HG02588 (cell line): ENCODE measurements at regions not wholly inside any gene's neighbourhood (a gene's known extent, or its start where the extent isn't known, plus 50 kb on each side); places are given as distances from the start of the nearest gene placed in this dataset.
"Not testable (repeated sequence)": the region's sequence is repeated elsewhere in the genome, so short reads cannot be mapped to it uniquely, and the experiment has no call there.

ENCODE experiments used
- ATAC-seq: cut with Tn5 transposase; IDR thresholded peaks from one replicate; pipeline ENCODE4 v1.9.1; 2021; ENCODE audit warnings: mild to moderate bottlenecking, moderate library complexity; ENCODE audit not compliant: unreplicated experiment

GRCh38 chrX:65888150-65888549 lies 151.7 kb downstream of the VSIG4 start:
- ATAC-seq, result not testable (repeated sequence)

DNA sequence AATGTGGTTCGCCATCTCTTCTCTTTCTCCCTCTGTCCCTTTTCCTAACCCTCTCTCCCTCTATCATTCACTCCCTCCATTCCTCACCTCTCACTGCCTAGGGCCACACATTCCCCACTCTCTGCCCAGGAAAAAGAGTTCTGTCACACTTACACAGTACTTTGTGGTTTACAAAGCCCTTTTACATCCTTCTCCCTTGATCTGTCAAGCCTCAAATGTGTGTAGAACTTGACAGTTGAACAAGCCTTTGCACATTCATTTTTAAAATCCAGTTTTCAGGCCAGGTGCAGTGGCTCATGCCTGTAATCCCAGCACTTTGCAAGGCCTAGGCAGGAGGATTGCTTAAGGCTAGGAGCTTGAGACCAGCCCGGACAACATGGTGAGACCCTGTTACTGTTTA lies 156.3 kb downstream of the VSIG4 start:
- no peak for ATAC-seq

- no peak for ATAC-seq
Observed at GRCh38 chrX:65879977-65880799, 159.7 kb downstream of the VSIG4 start.

DNA sequence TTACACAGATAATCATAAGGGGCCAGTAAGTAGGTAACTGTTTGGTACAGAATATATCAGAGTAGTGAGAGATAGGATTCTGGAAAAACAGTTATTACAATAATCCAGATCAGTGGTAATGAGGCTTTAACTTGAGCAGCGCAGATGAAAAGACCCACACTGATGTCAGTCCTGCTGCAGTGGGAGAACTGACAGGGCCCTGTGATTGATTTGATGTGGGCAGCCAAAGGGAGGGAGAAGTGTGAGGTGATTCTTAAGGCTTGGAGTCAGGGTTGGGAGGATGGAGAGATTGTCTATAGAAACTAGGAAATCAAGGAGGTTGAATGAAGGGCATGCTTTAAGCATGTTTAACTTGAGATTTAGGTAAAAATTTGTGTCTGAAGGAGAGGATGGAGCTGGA lies 161.4 kb downstream of the VSIG4 start:
- ATAC-seq, result no peak

DNA sequence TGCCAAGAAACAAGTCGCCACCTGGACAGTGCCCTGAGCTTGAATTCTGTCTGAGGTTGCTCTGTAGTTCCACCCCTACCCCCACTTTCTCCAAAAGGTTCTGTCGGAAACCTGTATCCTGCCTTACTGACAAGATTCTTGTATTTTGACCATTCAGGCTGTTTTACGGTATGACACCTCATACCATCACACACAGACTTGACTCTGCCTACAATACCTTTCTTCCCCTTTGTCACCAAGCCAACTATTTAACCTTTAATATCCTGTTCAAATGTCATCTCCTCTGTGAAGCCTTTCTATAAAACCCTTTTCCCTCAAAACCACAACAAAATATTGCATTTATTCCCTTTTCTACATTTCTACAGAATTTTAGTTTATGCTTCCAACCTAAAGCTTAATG lies 161.9 kb downstream of the VSIG4 start:
- ATAC-seq, result no peak

GRCh38 chrX:65875614-65876013 lies 164.3 kb downstream of the VSIG4 start:
- ATAC-seq, result not testable (repeated sequence)

GRCh38 chrX:65874765-65875164 lies 165.1 kb downstream of the VSIG4 start:
- ATAC-seq, result no peak

DNA sequence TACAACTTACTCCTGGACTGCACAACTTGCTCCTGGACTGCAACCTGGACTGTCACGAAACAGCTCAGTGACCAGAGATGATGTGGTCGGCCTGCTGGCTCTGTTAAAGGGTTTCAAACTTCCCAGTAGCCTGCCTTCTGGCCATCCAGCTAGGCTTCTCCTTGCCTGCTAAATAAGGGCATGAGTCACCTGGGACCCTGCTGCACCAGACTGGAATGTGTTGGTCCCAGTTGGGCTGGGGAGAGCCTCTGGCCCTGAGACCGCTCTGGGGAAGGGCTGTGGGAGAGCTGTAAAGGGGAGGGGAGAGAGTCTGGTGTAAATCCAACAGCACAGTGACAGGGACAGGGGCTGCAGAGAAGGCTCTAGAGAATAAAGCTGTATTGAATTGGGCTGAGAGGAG lies 165.8 kb downstream of the VSIG4 start:
- ATAC-seq, result no peak

- no peak for ATAC-seq
Observed at GRCh38 chrX:65873385-65873784, 166.5 kb downstream of the VSIG4 start.

- peak; percentile 74 for ATAC-seq
Observed at GRCh38 chrX:65871671-65872311, 168.1 kb downstream of the VSIG4 start.

DNA sequence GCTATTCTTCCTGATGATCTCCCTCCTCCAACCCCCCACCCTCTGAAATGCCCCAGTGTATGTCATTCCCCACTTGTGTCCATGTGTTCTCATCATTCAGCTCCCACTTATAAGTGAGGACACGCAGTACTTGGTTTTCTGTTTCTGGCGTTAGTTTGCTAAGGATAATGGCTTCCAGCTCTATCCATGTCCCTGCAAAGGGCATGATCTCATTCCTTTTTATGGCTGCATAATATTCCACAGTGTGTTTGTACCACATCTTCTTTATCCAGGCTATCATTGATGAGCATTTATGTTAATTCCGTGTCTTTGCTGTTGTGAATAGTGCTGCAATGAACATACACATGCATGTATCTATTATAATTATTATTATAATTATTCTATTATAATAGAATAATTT lies 169.3 kb downstream of the VSIG4 start:
- not testable (repeated sequence) for ATAC-seq

DNA sequence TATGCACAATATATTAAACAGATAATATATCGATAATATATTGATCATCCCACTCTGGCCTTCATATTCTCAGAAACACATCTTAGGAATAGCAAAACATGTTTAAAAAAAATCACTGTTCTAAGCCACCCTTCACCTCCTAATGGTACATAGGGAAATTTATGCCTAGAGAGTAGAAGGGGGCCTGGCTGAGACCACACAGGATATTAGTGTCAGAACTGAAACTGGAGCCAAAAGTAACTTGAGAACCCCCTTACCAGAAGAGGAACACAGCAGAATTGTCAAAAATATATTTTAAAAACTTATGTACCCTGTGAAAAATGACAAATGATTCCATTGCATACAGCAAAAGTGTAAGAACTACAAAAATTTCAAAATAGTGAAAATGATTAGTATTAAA lies 173.1 kb downstream of the VSIG4 start:
- peak; percentile 48 for ATAC-seq

GRCh38 chrX:65866146-65866545 lies 173.7 kb downstream of the VSIG4 start:
- ATAC-seq, result peak; percentile 79

GRCh38 chrX:65862638-65863037 lies 177.2 kb downstream of the VSIG4 start:
- no peak for ATAC-seq

DNA sequence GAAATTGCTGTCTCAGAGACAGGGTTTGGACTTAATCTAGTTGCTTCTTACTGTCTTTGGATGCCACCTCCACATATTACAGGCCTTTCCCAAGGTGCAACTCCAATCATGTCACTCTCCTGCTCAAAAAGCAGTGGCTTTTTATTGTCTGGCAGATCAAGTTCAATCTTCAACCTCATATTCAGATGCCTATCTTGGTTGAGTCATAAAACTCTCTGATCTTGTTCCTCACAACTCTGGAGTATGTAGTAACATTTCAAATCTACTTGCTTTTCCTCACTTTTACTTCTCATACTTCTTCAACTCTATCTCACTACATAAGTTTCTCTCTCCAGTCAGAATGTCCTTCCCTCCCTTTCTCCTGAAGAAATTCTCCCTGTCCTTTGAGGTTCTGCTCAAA lies 180.6 kb downstream of the VSIG4 start:
- no peak for ATAC-seq

GRCh38 chrX:65854437-65854836 lies 185.4 kb downstream of the VSIG4 start:
- ATAC-seq, result not testable (repeated sequence)

DNA sequence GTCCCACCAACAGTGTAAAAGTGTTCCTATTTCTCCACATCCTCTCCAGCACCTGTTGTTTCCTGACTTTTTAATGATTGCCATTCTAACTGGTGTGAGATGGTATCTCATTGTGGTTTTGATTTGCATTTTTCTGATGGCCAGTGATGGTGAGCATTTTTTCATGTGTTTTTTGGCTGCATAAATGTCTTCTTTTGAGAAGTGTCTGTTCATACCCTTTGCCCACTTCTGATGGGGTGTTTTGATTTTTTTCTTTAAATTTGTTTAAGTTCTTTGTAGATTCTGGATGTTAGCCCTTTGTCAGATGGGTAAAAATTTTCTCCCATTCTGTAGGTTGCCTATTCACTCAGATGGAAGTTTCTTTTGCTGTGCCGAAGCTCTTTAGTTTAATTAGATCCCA lies 183.9 kb downstream of the MSN start:
- not testable (repeated sequence) for ATAC-seq

DNA sequence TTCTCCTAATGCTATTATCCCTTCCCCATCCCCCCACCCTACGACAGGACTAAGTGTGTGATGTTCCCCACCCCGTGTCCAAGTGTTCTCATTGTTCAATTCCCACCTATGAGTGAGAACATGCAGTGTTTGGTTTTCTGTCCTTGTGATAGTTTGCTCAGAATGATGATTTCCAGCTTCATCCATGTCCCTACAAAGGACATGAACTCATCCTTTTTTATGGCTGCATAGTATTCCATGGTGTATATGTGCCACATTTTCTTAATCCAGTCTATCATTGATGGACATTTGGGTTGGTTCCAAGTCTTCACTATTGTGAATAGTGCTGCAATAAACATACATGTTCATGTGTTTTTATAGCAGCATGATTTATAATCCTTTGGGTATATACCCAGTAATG lies 183.4 kb downstream of the MSN start:
- ATAC-seq, result not testable (repeated sequence)

GRCh38 chrX:65846974-65847373 lies 179.5 kb downstream of the MSN start:
- ATAC-seq, result no peak

- no peak for ATAC-seq
Observed at GRCh38 chrX:65841263-65841662, 173.8 kb downstream of the MSN start.

GRCh38 chrX:65838674-65839073 lies 171.2 kb downstream of the MSN start:
- ATAC-seq, result no peak

DNA sequence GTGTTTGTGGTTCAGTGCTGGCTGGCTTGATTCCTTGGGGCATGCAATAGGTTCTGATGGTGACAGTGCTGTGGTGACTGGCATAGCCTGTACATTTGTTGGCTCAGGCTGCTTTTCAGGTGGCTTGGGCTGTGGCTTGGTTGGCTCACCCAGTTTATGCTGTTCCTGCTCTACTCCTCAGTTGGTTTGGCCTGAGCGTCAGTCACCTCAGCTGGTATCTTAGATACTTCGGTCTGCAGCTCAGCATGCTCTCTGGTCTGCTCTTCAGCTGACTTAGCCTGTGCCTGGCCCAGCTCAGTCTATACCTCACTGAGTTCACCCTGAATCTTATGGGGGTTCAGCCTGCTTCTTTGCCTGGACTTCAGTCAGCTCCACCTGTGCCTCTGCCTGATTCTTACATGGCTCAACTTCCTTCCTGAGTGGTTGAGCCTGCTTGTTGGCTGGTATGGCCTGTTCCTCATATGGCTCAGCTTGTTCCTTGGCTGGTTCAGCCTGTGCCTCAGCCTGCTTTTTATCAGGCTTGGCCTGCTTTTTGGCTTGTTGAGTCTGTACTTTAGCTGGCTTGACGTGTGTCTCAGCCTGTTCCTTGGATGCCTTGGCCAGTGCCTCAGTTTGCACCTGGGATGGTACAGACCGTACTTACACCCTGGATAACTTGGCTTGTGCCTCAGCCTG lies 170.6 kb downstream of the MSN start:
- no peak for ATAC-seq
